Adipocyte (in vitro differentiated cells): ENCODE measurements at regions not wholly inside any gene's neighbourhood (a gene's known extent, or its start where the extent isn't known, plus 50 kb on each side); places are given as distances from the start of the nearest gene placed in this dataset.
A peak's percentile ranks its signal among the peaks of the same experiment; 100 is the strongest.

Source experiments
- DNase-seq: peaks from one replicate; pipeline ENCODE4 v3.0.0-alpha.2; 2015; ENCODE audit warnings: low read depth
- H3K27me3 ChIP-seq: replicated peaks from 2 replicates; pipeline ENCODE4 v1.7.0; 2013; ENCODE audit warnings: mild to moderate bottlenecking, low read length, moderate library complexity; ENCODE audit not compliant: control insufficient read depth, insufficient read depth
- H3K36me3 ChIP-seq: 2 replicates; pipeline ENCODE4 v1.7.0; 2013; ENCODE audit warnings: low read length, mild to moderate bottlenecking, moderate library complexity; ENCODE audit not compliant: control insufficient read depth, insufficient read depth, severe bottlenecking
- H3K4me1 ChIP-seq: 2 replicates; pipeline ENCODE4 v1.7.0; 2013; ENCODE audit warnings: mild to moderate bottlenecking, low read length, moderate library complexity; ENCODE audit not compliant: control insufficient read depth, insufficient read depth
- H3K4me3 ChIP-seq: 2 replicates; pipeline ENCODE4 v1.7.0; 2013; ENCODE audit warnings: mild to moderate bottlenecking, low read length, moderate library complexity
- H3K9ac ChIP-seq: 2 replicates; pipeline ENCODE4 v1.7.0; 2013; ENCODE audit warnings: mild to moderate bottlenecking, low read length, moderate library complexity
- H3K9me3 ChIP-seq: 2 replicates; pipeline ENCODE4 v1.7.0; 2013; ENCODE audit warnings: mild to moderate bottlenecking, low read length, moderate library complexity; ENCODE audit not compliant: control insufficient read depth

GRCh38 chr9:87338088-87338989 lies 159.3 kb upstream of the DAPK1 start:
- peaks cover 20% of the 10 kb centered on the region for H3K4me1 ChIP-seq
- no peaks in the 10 kb centered on the region for H3K36me3 ChIP-seq
- no peaks in the 10 kb centered on the region for H3K27me3 ChIP-seq
- H3K4me3 ChIP-seq, result peak overlapping the region; percentile 76
- H3K9me3 ChIP-seq, result no peaks in the 10 kb centered on the region
- DNase-seq, result no peak
- H3K9ac ChIP-seq, result peak overlapping the region; percentile 69

- no peak overlapping the region for H3K4me3 ChIP-seq
- peaks cover 27% of the 10 kb centered on the region for H3K4me1 ChIP-seq
- no peak overlapping the region for H3K9ac ChIP-seq
- H3K36me3 ChIP-seq, result no peaks in the 10 kb centered on the region
- no peaks in the 10 kb centered on the region for H3K27me3 ChIP-seq
- DNase-seq, result no peak
- H3K9me3 ChIP-seq, result no peaks in the 10 kb centered on the region
These were observed 157.3 kb upstream of the DAPK1 start for GRCh38 chr9:87340391-87340790.

DNA sequence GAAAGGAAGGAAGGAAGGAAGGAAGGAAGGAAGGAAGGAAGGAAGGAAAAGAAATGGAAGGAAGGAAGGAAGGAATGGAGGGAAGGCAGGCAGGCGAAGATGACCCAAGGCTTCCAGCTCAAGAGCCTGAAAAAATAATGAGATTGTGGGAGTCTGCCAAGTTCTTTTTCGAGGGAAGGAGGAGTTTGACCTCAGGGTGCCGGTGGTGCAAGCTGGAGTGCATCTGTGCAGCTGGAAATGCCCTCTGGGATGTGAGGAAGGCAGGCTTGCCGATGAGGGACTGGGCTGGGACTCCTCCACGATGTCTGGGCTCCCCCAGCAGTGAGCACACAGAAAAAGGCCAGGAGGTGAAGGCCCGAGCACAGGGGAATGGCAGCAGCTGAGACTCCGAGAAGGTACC lies 154.9 kb upstream of the DAPK1 start:
- peak; percentile 56 for DNase-seq
- no peaks in the 10 kb centered on the region for H3K36me3 ChIP-seq
- no peaks in the 10 kb centered on the region for H3K27me3 ChIP-seq
- H3K4me3 ChIP-seq, result no peak overlapping the region
- peaks cover 19% of the 10 kb centered on the region for H3K4me1 ChIP-seq
- H3K9ac ChIP-seq, result no peak overlapping the region
- no peaks in the 10 kb centered on the region for H3K9me3 ChIP-seq

DNA sequence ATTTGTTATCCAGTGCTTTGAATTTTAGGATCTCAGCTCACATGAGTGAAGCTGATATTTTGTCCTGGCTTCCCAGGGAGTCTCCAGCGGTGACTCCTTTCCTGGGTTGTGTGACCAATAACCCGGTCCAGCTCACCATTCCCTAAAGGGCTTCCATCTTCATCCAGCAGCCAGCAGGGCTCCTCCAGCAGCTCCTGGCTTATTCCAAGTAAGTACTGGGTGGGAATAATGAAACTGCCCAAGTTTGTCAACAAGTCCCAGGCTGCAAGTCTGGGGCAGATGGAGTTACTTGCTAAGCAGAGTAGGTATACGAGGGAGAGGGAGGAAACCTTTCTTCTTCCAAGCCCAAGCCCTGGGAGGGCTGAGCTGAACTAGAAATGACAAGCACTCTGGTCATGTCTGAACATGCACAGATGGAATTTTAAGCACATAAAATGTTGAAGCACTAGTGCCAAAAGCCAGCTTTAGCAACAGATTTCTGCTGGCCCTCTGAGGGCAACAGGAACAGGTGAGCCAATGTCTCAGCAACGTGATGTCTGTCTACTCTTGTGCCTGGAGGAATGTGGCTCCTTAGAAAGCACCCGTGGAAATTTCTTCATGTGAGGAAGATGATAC lies 153.7 kb upstream of the DAPK1 start:
- DNase-seq, result peak; percentile 42
- no peaks in the 10 kb centered on the region for H3K36me3 ChIP-seq
- H3K9me3 ChIP-seq, result no peaks in the 10 kb centered on the region
- H3K9ac ChIP-seq, result no peak overlapping the region
- no peaks in the 10 kb centered on the region for H3K27me3 ChIP-seq
- peaks cover 16% of the 10 kb centered on the region for H3K4me1 ChIP-seq
- no peak overlapping the region for H3K4me3 ChIP-seq

DNA sequence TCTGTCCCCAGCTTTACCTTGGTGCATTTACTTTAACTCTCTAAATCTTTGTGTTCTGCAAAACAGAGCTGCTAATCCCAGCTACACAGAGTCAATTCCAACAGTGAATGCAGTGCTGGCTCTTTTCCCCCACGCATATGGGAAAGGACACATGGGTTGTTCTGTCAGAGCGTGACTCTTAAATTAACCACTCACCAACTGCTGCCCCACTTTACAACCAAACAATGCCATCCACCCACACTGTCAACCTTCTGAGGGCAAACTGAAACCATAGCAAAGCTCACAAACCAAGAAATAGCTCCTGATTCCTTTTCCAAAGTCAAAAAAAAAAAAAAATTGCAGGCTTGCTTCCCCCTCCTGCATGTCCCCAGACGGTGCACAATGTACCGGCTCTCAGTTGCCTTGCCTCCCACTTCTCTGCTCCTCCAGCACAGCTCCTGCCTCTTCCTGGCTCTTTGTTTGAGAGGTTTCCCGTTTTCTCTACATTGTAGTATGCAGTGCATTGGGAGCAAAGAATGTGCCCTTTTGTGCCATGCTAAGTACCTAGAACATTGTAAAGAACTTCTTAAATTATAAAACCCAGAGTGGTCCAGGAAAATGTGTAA lies 151.5 kb upstream of the DAPK1 start:
- no peaks in the 10 kb centered on the region for H3K27me3 ChIP-seq
- no peak overlapping the region for H3K4me3 ChIP-seq
- DNase-seq, result no peak
- H3K9ac ChIP-seq, result no peak overlapping the region
- peaks cover 16% of the 10 kb centered on the region for H3K4me1 ChIP-seq
- peaks cover 5% of the 10 kb centered on the region for H3K9me3 ChIP-seq
- no peaks in the 10 kb centered on the region for H3K36me3 ChIP-seq

DNA sequence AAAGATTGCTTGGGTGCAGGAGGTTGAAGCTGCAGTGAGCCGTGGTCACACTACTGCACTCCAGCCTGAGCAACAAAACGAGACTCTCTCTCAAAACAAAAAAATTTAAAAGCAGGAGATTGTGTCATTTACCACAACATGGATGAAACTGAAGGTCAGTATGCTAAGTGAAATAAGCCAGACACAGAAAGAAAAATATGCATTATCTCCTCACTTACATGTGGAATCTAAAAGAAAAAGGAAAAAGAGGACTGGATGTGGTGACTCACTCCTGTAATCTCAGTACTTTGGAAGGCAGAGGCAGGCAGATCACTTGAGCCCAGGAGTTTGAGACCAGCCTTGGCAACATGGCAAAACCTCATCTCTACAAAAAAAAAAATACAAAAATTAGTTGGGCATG lies 146.8 kb upstream of the DAPK1 start:
- no peaks in the 10 kb centered on the region for H3K4me1 ChIP-seq
- H3K9ac ChIP-seq, result no peak overlapping the region
- peak; percentile 71 for DNase-seq
- no peak overlapping the region for H3K4me3 ChIP-seq
- no peaks in the 10 kb centered on the region for H3K36me3 ChIP-seq
- H3K27me3 ChIP-seq, result no peaks in the 10 kb centered on the region
- peaks cover 5% of the 10 kb centered on the region for H3K9me3 ChIP-seq

DNA sequence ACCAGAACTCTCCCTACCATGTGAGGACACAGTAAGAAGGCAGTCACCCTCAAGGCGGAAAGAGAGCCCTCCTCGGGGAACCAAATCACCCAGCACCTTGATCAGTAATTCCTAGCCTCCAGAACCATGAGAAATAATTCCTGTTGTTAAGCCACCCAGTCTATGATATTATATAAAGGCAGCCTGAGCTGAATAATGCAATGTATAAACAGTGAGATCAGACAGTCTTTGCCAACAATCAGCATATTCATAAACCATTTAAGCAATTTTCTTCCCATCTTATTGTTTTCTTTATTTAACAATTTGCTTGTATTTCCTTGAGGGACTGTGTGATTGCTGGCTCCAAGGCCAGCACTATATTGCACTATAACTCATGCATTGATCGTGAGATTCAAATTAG lies 144.4 kb upstream of the DAPK1 start:
- H3K4me1 ChIP-seq, result no peaks in the 10 kb centered on the region

GRCh38 chr9:87354147-87354546 lies 143.5 kb upstream of the DAPK1 start:
- H3K27me3 ChIP-seq, result no peaks in the 10 kb centered on the region
- no peak overlapping the region for H3K4me3 ChIP-seq
- H3K9me3 ChIP-seq, result peaks cover 3% of the 10 kb centered on the region
- no peaks in the 10 kb centered on the region for H3K36me3 ChIP-seq
- H3K4me1 ChIP-seq, result no peaks in the 10 kb centered on the region
- no peak for DNase-seq
- no peak overlapping the region for H3K9ac ChIP-seq

More for the DNA sequence above, 144.4 kb upstream of the DAPK1 start:
- Histone ChIP-seq H3K9me3 (peaks cover 5% of the 10 kb centered on the region), H3K27me3 (no peaks in the 10 kb centered on the region), H3K9ac (no peak overlapping the region), H3K36me3 (no peaks in the 10 kb centered on the region), H3K4me3 (no peak overlapping the region)
- no peak for DNase-seq

GRCh38 chr9:87357600-87357999 lies 140.1 kb upstream of the DAPK1 start:
- no peaks in the 10 kb centered on the region for H3K36me3 ChIP-seq

DNA sequence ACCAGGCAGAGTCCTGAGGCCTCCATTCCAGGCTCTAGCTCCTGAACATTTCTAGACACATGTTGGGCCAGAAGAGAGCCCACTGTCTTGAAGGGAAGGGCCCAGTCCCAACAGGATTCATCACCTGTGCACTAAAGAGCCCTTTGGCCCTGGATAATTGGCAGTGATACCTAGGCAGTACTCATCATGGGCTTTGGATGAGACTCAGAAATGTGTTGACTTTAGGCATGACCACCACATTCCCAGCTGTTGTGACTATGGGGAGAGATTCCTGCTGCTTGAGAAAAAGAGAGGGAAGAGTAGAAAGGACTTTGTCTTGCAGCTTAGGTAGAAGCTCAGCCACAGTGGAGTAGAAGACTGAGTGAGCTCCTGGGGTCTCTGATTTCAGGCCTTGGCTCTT lies 138.4 kb upstream of the DAPK1 start:
- Histone ChIP-seq H3K9me3 (peaks cover 13% of the 10 kb centered on the region), H3K4me1 (no peaks in the 10 kb centered on the region), H3K27me3 (no peaks in the 10 kb centered on the region), H3K4me3 (no peak overlapping the region), H3K9ac (no peak overlapping the region), H3K36me3 (no peaks in the 10 kb centered on the region)
- DNase-seq, result no peak

More at GRCh38 chr9:87357600-87357999, 140.1 kb upstream of the DAPK1 start:
- H3K9ac ChIP-seq, result no peak overlapping the region
- no peaks in the 10 kb centered on the region for H3K4me1 ChIP-seq
- H3K4me3 ChIP-seq, result no peak overlapping the region
- H3K27me3 ChIP-seq, result no peaks in the 10 kb centered on the region
- peaks cover 9% of the 10 kb centered on the region for H3K9me3 ChIP-seq
- no peak for DNase-seq

DNA sequence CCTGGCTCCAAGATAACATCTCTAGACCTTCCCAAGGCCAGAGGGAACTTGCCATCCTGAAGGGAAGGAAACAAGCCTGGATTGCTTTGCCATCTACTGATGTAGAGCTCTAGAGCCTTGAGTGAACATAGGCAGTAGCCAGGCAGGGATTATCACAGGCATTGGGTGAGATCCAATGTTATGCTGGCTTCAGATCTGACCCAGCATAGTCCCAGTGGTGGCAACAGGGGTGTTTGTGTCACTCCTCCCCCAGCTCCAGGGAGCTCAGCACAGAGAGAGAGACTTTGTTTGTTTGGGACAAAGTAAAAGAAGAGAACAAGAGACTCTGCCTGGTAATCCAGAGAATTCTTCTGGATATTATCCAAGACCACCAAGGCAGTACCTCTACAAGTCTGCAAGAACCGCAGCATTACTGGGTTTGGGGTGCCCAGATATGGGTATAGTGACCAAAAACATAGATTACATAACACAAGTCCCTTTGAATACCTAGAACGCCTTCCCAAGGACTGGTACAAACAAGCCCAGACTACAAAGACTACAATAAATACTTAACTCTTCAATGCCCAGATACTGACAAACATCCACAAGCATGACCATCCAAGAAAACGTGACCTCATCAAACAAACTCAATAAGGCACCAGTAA lies 137.6 kb upstream of the DAPK1 start:
- H3K9ac ChIP-seq, result no peak overlapping the region
- H3K4me1 ChIP-seq, result no peaks in the 10 kb centered on the region
- H3K4me3 ChIP-seq, result no peak overlapping the region
- no peaks in the 10 kb centered on the region for H3K27me3 ChIP-seq
- H3K36me3 ChIP-seq, result no peaks in the 10 kb centered on the region
- DNase-seq, result no peak
- peaks cover 20% of the 10 kb centered on the region for H3K9me3 ChIP-seq
